ENCODE measurements at regions not wholly inside any gene's neighbourhood (a gene's known extent, or its start where the extent isn't known, plus 50 kb on each side); places are given as distances from the start of the nearest gene placed in this dataset.
A peak's percentile ranks its signal among the peaks of the same experiment; 100 is the strongest.

- no peak for DNase-seq
These were observed 291.5 kb downstream of the LRATD1 start for GRCh38 chr2:14923820-14924580.

- DNase-seq = no peak
These were observed 293.0 kb downstream of the LRATD1 start for GRCh38 chr2:14925471-14925870.

GRCh38 chr2:14927021-14927564 is 294.6 kb downstream of the LRATD1 start:
- no peak for DNase-seq

- no peak for DNase-seq
These were observed 295.5 kb downstream of the LRATD1 start for GRCh38 chr2:14928056-14928455.

- no peak for DNase-seq
These were observed 297.9 kb downstream of the LRATD1 start for GRCh38 chr2:14930441-14930840.

GRCh38 chr2:14932285-14932684 is 299.8 kb downstream of the LRATD1 start:
- DNase-seq = no peak

GRCh38 chr2:14933753-14934152 is 301.2 kb downstream of the LRATD1 start:
- no peak for DNase-seq

GRCh38 chr2:14936426-14936825 is 303.9 kb downstream of the LRATD1 start:
- peak; percentile 78 for DNase-seq

GRCh38 chr2:14937336-14937735 is 304.8 kb downstream of the LRATD1 start:
- DNase-seq = no peak

GRCh38 chr2:14941151-14941631 is 308.7 kb downstream of the LRATD1 start:
- no peak for DNase-seq

- DNase-seq = no peak
These were observed 310.5 kb downstream of the LRATD1 start for GRCh38 chr2:14942987-14943386.

GRCh38 chr2:14944562-14945346 is 312.2 kb downstream of the LRATD1 start:
- DNase-seq = peak; percentile 29

GRCh38 chr2:14951569-14952285 is 319.2 kb downstream of the LRATD1 start:
- no peak for DNase-seq

- DNase-seq = no peak
These were observed 320.0 kb downstream of the LRATD1 start for GRCh38 chr2:14952400-14952963.

- no peak for DNase-seq
These were observed 328.3 kb downstream of the LRATD1 start for GRCh38 chr2:14960686-14961324.

- peak; percentile 96 for DNase-seq
These were observed 335.2 kb downstream of the LRATD1 start for GRCh38 chr2:14967729-14968128.

- no peak for DNase-seq
These were observed 342.9 kb downstream of the LRATD1 start for GRCh38 chr2:14975381-14975780.

- no peak for DNase-seq
These were observed 344.5 kb downstream of the LRATD1 start for GRCh38 chr2:14977021-14977420.

GRCh38 chr2:14978845-14979244 is 346.3 kb downstream of the LRATD1 start:
- no peak for DNase-seq

- DNase-seq = no peak
These were observed 350.3 kb downstream of the LRATD1 start for GRCh38 chr2:14982790-14983189.

- DNase-seq = no peak
These were observed 356.1 kb downstream of the LRATD1 start for GRCh38 chr2:14988600-14988999.

- no peak for DNase-seq
These were observed 359.2 kb downstream of the LRATD1 start for GRCh38 chr2:14991723-14992122.

All from hematopoietic multipotent progenitor cell treated with erythropoietin and hydrocortisone succinate and interleukin-3 and kit ligand, for 4 days (in vitro differentiated cells).